K562 (cell line): ENCODE measurements at regions not wholly inside any gene's neighbourhood (a gene's known extent, or its start where the extent isn't known, plus 50 kb on each side); places are given as distances from the start of the nearest gene placed in this dataset.

Experiments used
- ATAC-seq: fragments of 200-7000 bp; cut with Tn5 transposase; 3 replicates; pipeline ENCODE4 v1.9.1; 2020; ENCODE audit warnings: moderate library complexity
- BruUV-seq: library from RNA; stranded (reverse); fragments of 400-500 nt; replicated peaks from 2 replicates; lab custom pipeline; 2021; lab: Mats Ljungman, UMichigan
- CTCF ChIA-PET: fragments of 300-600 bp; formaldehyde crosslinking; extraction: SDS; loops from one replicate; lab custom pipeline; 2021; ENCODE audit warnings: low intra/inter-chr PET ratio; lab: Yijun Ruan, JAX
- POLR2A ChIA-PET: fragments of 300-600, 350-650 bp; sonication (Branson Sonifier 250); formaldehyde crosslinking; extraction: SDS; loops from one replicate; lab custom pipeline; 2021; ENCODE audit warnings: antibody characterized with exemption, inconsistent platforms; lab: Yijun Ruan, JAX
- DNase-seq, 4 experiments: peaks; one replicate each; pipeline versions ENCODE4 v3.0.0 to v3.0.0-alpha.2; 2011 to 2018; ENCODE audit warnings: low spot score in 3 of 4, mixed read lengths in 3 of 4; ENCODE audit errors: extremely low read depth in 1 of 4
- FAIRE-seq: peaks from 2 replicates; lab custom pipeline; 2011; peaks lifted over from hg19 to GRCh38; lab: Jason Lieb, UNC
- H2AFZ ChIP-seq: 2 replicates; pipeline ENCODE4 v1.6.0; 2011; ENCODE audit warnings: low read depth, low read length, control low read depth, inconsistent platforms
- H3K27ac ChIP-seq: fragments of 200-600 bp; 3 replicates; pipeline ENCODE4 v1.8.0; 2011; ENCODE audit warnings: low read depth, mild to moderate bottlenecking, control low read depth, inconsistent platforms, low read length, moderate library complexity, mixed read lengths; ENCODE audit errors: extremely low read depth
- H3K27me3 ChIP-seq, 2 experiments: fragments of 300-600 bp in 1 of 2; 2 replicates in 1 of 2; 3 replicates in 1 of 2; pipeline versions ENCODE4 v1.6.0 to v1.8.0; 2011; ENCODE audit warnings: inconsistent platforms in 2 of 2, low read length in 2 of 2, mild to moderate bottlenecking in 1 of 2, mixed read lengths in 1 of 2, moderate library complexity in 1 of 2; ENCODE audit not compliant: control insufficient read depth in 2 of 2, insufficient read depth in 2 of 2
- H3K36me3 ChIP-seq: fragments of 300-600 bp; 3 replicates; pipeline ENCODE4 v1.8.0; 2011; ENCODE audit warnings: mild to moderate bottlenecking, low read length, inconsistent platforms; ENCODE audit not compliant: control insufficient read depth, insufficient read depth
- H3K4me1 ChIP-seq, 2 experiments: fragments of 200-600 bp in 1 of 2; replicated peaks in 1 of 2; 2 replicates in 1 of 2; 3 replicates in 1 of 2; pipeline versions ENCODE4 v1.5.1 to v1.8.0; 2011; ENCODE audit warnings: inconsistent platforms in 2 of 2, low read length in 2 of 2, mild to moderate bottlenecking in 1 of 2, mixed read lengths in 1 of 2, moderate library complexity in 1 of 2; ENCODE audit not compliant: control insufficient read depth in 2 of 2, insufficient read depth in 2 of 2
- H3K4me2 ChIP-seq: 2 replicates; pipeline ENCODE4 v1.6.1; 2011; ENCODE audit warnings: low read length, control low read depth, inconsistent platforms, mixed read lengths; ENCODE audit not compliant: insufficient read depth
- H3K4me3 ChIP-seq: fragments of 200-600 bp; sonication (generic), shearing (Covaris generic); 2 replicates; pipeline ENCODE4 v1.5.1; 2016; ENCODE audit warnings: control low read depth, inconsistent platforms
- H3K79me2 ChIP-seq: fragments of 200-600 bp; 3 replicates; pipeline ENCODE4 v1.8.0; 2011; ENCODE audit warnings: low read length, inconsistent platforms; ENCODE audit not compliant: control insufficient read depth, insufficient read depth
- H3K9ac ChIP-seq, 2 experiments: 2 replicates each; pipeline versions ENCODE4 v1.6.0 to v1.6.1; 2011; ENCODE audit warnings: low read depth in 2 of 2, low read length in 2 of 2, control low read depth in 1 of 2, inconsistent platforms in 1 of 2, mild to moderate bottlenecking in 1 of 2, mixed read lengths in 1 of 2; ENCODE audit not compliant: insufficient read depth in 1 of 2
- H3K9me1 ChIP-seq: one replicate; pipeline ENCODE4 v1.6.0; 2011; ENCODE audit warnings: inconsistent platforms, mild to moderate bottlenecking, low read length, moderate library complexity; ENCODE audit not compliant: control insufficient read depth, insufficient read depth
- H3K9me3 ChIP-seq: replicated peaks from 2 replicates; pipeline ENCODE4 v1.5.1; 2011; ENCODE audit warnings: low read depth, low read length, inconsistent platforms; ENCODE audit not compliant: control insufficient read depth, insufficient read depth
- H4K20me1 ChIP-seq: replicated peaks from 2 replicates; pipeline ENCODE4 v1.6.1; 2011; ENCODE audit warnings: low read length, inconsistent platforms, mixed read lengths; ENCODE audit not compliant: control insufficient read depth, insufficient read depth
- DACH1 ChIP-seq: fragments of 450-650 bp; IDR thresholded peaks from 2 replicates; pipeline ENCODE4 v1.6.1; 2018; ENCODE audit not compliant: partially characterized antibody
- ELF4 ChIP-seq: fragments of 450-650 bp; formaldehyde crosslinking; IDR thresholded peaks from 2 replicates; pipeline ENCODE4 v1.4.0; 2022; ENCODE audit warnings: missing genetic modification characterization
- EWSR1 ChIP-seq: fragments of 450-650 bp; IDR thresholded peaks from 2 replicates; pipeline ENCODE4 v1.6.1; 2018; ENCODE audit warnings: borderline replicate concordance, mild to moderate bottlenecking, low read depth, moderate library complexity; ENCODE audit not compliant: partially characterized antibody
- FOXO4 ChIP-seq: fragments of 450-650 bp; formaldehyde crosslinking; IDR thresholded peaks from 2 replicates; pipeline ENCODE4 v1.4.0; 2020; ENCODE audit warnings: mild to moderate bottlenecking, moderate library complexity
- HDAC1 ChIP-seq, 2 experiments: fragments of 450-650 bp; IDR thresholded peaks; 2 replicates each; pipeline ENCODE4 v1.6.1; 2016 to 2017; ENCODE audit warnings: inconsistent platforms in 1 of 2, mild to moderate bottlenecking in 1 of 2, moderate library complexity in 1 of 2
- HDAC2 ChIP-seq: fragments of 450-650 bp; IDR thresholded peaks from 2 replicates; pipeline ENCODE4 v1.6.1; 2016; ENCODE audit warnings: mild to moderate bottlenecking
- HMG20A ChIP-seq: fragments of 450-650 bp; formaldehyde crosslinking; conservative IDR thresholded peaks from 2 replicates; pipeline ENCODE4 v1.4.0; 2020; ENCODE audit warnings: mild to moderate bottlenecking, mixed read lengths
- POLR3A ChIP-seq: IDR thresholded peaks from 2 replicates; pipeline ENCODE4 v1.6.1; 2011; ENCODE audit warnings: borderline replicate concordance, mild to moderate bottlenecking, moderate library complexity; ENCODE audit not compliant: insufficient read length, insufficient read depth; ENCODE audit errors: extremely low read depth
- PPARD ChIP-seq: fragments of 250-450 bp; sonication (Bioruptor Pico); IDR thresholded peaks from 2 replicates; pipeline ENCODE4 v1.8.0; 2022; ENCODE audit warnings: inconsistent platforms, mild to moderate bottlenecking, moderate library complexity
- SNRNP70 ChIP-seq: fragments of 200-400 bp; formaldehyde crosslinking; optimal IDR thresholded peaks from 2 replicates; pipeline ENCODE3; 2017; ENCODE audit warnings: low read depth, low read length
- SP2 ChIP-seq: IDR thresholded peaks from 2 replicates; pipeline ENCODE4 v1.6.1; 2011; ENCODE audit warnings: mild to moderate bottlenecking, low read depth, low read length, moderate library complexity; ENCODE audit not compliant: poor library complexity, severe bottlenecking; ENCODE audit errors: extremely low read depth
- TAL1 ChIP-seq: fragments of 450-650 bp; IDR thresholded peaks from 2 replicates; pipeline ENCODE4 v1.6.1; 2016; ENCODE audit warnings: mild to moderate bottlenecking
- ZBTB43 ChIP-seq: sonication (generic); formaldehyde crosslinking; IDR thresholded peaks from 2 replicates; pipeline ENCODE4 v1.8.0; 2023; ENCODE audit warnings: mild to moderate bottlenecking, missing genetic modification reagents
- ZEB2 ChIP-seq: fragments of 450-650 bp; IDR thresholded peaks from 2 replicates; pipeline ENCODE4 v1.6.1; 2016
- ZNF253 ChIP-seq: fragments of 250-450 bp; sonication (Bioruptor Pico); conservative IDR thresholded peaks from 2 replicates; pipeline ENCODE4 v1.6.1; 2021; ENCODE audit warnings: mild to moderate bottlenecking
- ZNF384 ChIP-seq: IDR thresholded peaks from 2 replicates; pipeline ENCODE4 v1.6.1; 2012; ENCODE audit warnings: low read depth, low read length, improper control_type of control experiment
- WGBS: fragments of 100-300 bp; shearing (Covaris generic); methylation state at CpG from one replicate; pipeline ENCODE4 v1.1.6; 2016; ENCODE audit warnings: low coverage, mixed read lengths; ENCODE audit not compliant: insufficient coverage; ENCODE audit errors: missing lambda C conversion rate; 5-methylcytosine and 5-hydroxymethylcytosine counted together
- in situ Hi-C: fragments of 300-500 bp; cut with MboI; formaldehyde crosslinking; loops from 4 replicates; pipeline ENCODE4 v1.15.0; 2018; ENCODE audit warnings: inconsistent platforms, mixed read lengths
- intact Hi-C: fragments of 100-400 bp; cut with micrococcal nuclease; formaldehyde crosslinking; loops from 2 replicates; pipeline ENCODE4 v1.14.2; 2022
- TF ChIP-seq, protein P1 (sequence below): sonication (generic); formaldehyde crosslinking; IDR thresholded peaks from 2 replicates; pipeline ENCODE4 v1.8.0; 2022; ENCODE audit warnings: mild to moderate bottlenecking, missing genetic modification reagents

GRCh38 chr11:111194860-111195568, 50.5 kb upstream of the POU2AF2 start:
- WGBS: 0% methylated on average over 2 of the region's 2 CpGs
- H3K9me3 ChIP-seq: no peaks in the 10 kb centered on the region
- in situ Hi-C loops (no loop called here), intact Hi-C loops (no loop called here)
- H3K4me2 ChIP-seq: no peak overlapping the region
- no peaks in the 10 kb centered on the region for H3K79me2 ChIP-seq
- no TSS peak for BruUV-seq
- H3K4me3 ChIP-seq: no peak overlapping the region
- ChIA-PET POLR2A (no interaction called here), CTCF (no interaction called here)
- H2AFZ ChIP-seq: no peak overlapping the region
- H3K4me1 ChIP-seq: no peaks in the 10 kb centered on the region
- DNase-seq (no peak), FAIRE-seq (no peak), ATAC-seq (no peak)
- H3K27me3 ChIP-seq: no peaks in the 10 kb centered on the region
- no peaks in the 10 kb centered on the region for H3K36me3 ChIP-seq
- H3K9me1 ChIP-seq: no peaks in the 10 kb centered on the region
- H3K9ac ChIP-seq: no peak overlapping the region
- no peaks in the 10 kb centered on the region for H4K20me1 ChIP-seq
- no peak overlapping the region for H3K27ac ChIP-seq
- TF ChIP-seq POLR3A (no peak), SNRNP70 (no peak), FOXO4 (no peak), PPARD (CRISPR knock-in tag) (no peak), EWSR1 (no peak), ZNF384 (no peak), HMG20A (CRISPR knock-in tag) (no peak), ZEB2 (no peak), ZBTB43 (no peak), HDAC1 (IDR thresholded peaks at IDR 0.05) (no peak), TAL1 (no peak), ELF4 (CRISPR knock-in tag) (no peak), SP2 (no peak), ZNF253 (CRISPR knock-in tag) (no peak), HDAC2 (no peak), DACH1 (no peak)
- TF ChIP-seq, protein P1, sequence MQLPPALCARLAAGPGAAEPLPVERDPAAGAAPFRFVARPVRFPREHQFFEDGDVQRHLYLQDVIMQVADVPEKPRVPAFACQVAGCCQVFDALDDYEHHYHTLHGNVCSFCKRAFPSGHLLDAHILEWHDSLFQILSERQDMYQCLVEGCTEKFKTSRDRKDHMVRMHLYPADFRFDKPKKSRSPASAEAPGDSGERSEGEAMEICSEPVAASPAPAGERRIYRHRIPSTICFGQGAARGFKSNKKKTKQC (CRISPR knock-in tag): no peak
